AG09309 (cell line): ENCODE measurements at regions not wholly inside any gene's neighbourhood (a gene's known extent, or its start where the extent isn't known, plus 50 kb on each side); places are given as distances from the start of the nearest gene placed in this dataset.
"Not testable (repeated sequence)": the region's sequence is repeated elsewhere in the genome, so short reads cannot be mapped to it uniquely, and the experiment has no call there.

ENCODE experiments used
- DNase-seq: peaks from one replicate; pipeline ENCODE4 v3.0.0-alpha.2; 2010; ENCODE audit warnings: low read depth
- H3K4me3 ChIP-seq: 2 replicates; pipeline ENCODE4 v1.5.1; 2011; ENCODE audit warnings: mild to moderate bottlenecking, low read depth, low read length, moderate library complexity; ENCODE audit not compliant: control insufficient read depth
- TF ChIP-seq, protein P1 (sequence below): IDR thresholded peaks from 2 replicates; pipeline ENCODE4 v1.5.1; 2011; ENCODE audit warnings: mild to moderate bottlenecking, low read depth, low read length, inconsistent platforms; ENCODE audit not compliant: insufficient read depth, control insufficient read depth; ENCODE audit errors: missing control alignments

DNA sequence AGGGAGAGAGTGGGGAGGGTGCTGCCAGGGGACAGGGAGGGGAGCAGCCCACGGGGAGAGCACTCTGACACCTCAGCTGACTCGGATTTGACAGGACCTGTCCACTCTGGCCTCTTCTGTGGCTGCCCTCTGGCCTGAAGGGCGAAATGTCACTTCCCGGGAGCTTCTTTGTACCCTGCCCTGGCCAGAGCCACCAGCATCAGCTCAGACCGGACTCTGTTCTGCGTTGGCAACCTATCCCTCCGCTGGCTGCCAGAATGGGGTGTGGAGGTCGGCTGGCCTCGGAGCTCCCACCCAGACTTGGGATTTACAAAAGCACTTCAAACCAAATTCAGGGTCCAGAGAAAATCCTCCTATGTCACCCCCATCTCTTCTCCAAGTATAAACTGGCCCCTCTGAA is 336.7 kb upstream of the FRG2C start:
- H3K4me3 ChIP-seq = no peak overlapping the region
- DNase-seq = no peak
- TF ChIP-seq, protein P1, sequence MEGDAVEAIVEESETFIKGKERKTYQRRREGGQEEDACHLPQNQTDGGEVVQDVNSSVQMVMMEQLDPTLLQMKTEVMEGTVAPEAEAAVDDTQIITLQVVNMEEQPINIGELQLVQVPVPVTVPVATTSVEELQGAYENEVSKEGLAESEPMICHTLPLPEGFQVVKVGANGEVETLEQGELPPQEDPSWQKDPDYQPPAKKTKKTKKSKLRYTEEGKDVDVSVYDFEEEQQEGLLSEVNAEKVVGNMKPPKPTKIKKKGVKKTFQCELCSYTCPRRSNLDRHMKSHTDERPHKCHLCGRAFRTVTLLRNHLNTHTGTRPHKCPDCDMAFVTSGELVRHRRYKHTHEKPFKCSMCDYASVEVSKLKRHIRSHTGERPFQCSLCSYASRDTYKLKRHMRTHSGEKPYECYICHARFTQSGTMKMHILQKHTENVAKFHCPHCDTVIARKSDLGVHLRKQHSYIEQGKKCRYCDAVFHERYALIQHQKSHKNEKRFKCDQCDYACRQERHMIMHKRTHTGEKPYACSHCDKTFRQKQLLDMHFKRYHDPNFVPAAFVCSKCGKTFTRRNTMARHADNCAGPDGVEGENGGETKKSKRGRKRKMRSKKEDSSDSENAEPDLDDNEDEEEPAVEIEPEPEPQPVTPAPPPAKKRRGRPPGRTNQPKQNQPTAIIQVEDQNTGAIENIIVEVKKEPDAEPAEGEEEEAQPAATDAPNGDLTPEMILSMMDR = no peak

DNA sequence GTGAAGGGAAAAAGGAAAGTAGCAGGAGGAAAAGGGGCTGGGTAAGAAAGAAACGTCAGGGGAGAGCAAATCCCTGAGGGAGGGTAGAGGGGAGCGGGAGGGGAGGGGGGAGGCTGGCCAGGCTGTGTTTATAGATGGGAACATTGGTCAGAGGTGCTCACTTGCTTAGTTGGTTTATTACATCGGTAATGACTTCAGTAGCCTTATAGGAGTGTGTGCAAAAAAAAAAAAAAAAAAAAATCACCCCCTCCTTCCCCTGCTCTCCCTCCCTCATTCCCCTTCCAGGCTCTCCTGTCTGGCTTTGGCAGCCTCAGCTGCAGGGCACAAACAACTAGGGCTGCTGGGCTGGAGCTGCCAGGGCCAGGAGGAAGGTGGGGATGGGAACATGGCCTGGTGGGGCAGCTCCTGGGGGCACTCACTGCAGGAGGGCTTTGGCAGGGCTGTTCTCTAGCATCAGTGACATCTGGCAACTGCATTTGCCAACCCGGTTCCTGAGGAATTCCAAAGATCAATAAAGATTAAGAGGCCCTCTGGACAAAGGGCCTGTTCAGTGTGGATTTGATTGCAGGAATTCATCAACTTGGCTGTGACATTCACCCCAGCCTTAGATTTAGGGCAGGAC is 334.5 kb upstream of the FRG2C start:
- DNase-seq = no peak
- TF ChIP-seq, protein P1 = no peak
- H3K4me3 ChIP-seq = no peak overlapping the region

DNA sequence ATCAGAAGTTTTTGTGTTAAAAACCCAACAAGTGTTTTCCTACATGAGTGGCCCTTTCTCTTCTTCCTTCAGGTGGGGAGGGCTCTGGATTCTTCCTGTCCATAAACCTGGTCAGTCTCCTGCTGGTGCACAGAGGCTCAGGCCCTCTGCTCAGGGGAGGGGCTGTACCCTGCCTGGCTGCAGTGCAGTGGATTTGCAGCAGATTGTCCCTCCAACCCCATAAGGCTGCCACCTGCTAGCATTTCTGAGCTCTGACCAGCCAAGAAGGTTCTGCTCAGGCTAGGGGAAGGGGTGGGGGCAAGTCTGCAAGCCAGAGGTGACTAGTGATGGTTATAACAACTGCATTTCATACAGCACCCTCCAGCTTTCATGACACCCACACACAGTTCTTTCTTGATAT is 333.7 kb upstream of the FRG2C start:
- H3K4me3 ChIP-seq, DNase-seq: not testable (repeated sequence)

DNA sequence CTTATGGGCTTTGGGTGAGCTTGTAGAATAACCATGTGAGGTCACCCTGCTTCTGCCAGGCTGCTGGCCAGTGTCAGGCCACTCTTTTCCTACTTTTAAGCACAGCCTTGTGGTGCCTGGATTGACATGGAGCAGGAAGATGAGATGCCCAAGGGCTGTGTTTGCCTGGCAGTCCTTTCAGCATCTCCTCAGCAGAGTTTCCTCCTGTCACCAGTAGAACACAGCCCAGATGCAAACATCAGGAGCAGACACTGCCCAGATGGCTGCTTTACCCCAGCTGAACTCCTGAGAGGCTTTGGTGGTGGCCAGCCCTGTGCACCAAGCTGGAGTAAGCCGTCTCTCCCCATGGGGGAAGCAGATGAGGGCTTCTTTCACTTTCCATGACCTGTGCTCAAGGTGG is 332.0 kb upstream of the FRG2C start:
- not testable (repeated sequence) for DNase-seq, H3K4me3 ChIP-seq

DNA sequence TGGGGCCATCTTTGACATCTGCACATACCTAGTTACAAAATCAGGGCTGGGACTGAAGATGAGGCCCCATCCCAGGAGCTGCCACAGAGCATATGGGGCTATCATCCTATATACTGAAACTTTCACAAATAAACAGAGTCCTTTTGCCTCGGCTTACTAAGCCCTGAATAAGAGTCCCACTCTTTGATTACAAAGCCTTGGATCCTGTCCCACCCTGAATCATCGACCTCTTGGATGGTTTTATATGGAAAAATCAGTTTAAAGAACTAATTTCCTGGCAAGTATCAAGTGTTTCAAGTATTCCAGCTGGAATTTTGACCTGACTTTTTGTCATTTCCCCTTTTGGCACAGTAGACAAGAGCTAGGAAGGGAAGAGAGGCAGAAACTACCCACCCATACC is 331.3 kb upstream of the FRG2C start:
- H3K4me3 ChIP-seq = no peak overlapping the region
- DNase-seq = peak; percentile 35
- TF ChIP-seq, protein P1 = no peak

DNA sequence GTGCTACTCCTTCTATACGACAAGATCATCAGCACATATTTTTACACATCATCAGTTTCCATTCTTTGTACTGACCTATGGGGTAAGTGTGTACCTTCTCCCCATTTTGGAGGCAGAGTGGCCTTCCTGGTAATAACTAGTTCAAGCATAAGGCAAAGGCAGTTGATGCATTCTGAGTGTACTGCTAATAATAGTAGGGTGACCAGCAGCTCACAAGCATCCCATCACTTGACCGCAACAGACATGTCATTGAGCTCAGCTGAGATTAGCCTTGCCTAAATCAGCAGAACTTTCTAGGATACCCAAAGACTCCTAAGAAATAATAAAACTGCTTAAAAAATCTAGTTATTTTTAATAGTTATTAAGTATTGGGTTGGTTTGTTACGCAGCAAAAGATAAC is 329.8 kb upstream of the FRG2C start:
- no peak overlapping the region for H3K4me3 ChIP-seq
- TF ChIP-seq, protein P1 = no peak
- no peak for DNase-seq

DNA sequence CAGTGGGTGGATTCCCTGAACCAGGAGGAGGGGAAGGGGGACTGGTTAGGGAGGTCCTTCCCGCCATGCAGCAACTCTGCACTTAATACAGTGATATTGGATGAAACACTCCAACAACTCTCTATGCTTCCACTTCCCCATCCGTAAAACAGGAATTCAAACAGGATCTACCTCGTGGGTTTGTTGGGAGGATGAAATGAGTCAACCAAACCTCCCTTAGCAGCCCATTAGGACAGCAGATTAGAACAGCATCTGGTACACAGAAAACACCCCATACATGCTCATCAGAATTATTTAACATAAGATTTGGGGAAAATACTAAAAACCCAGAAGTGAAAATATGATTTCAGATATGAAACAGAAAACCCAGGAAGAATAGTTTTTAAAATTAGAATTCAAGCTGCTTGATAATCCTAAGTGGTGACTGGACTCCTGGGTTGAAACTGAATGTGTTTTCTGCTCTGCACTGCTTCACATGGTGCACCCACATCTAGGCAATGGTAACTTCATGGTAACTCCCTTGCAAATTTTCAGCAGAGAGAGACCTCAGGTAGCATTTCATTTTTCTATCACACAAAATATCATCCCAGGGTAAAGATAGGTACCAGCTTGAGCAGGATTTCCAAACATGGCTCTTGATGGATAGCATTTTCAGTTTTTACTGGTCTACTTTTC is 326.8 kb upstream of the FRG2C start:
- H3K4me3 ChIP-seq = no peak overlapping the region
- DNase-seq = no peak
- TF ChIP-seq, protein P1 = no peak

DNA sequence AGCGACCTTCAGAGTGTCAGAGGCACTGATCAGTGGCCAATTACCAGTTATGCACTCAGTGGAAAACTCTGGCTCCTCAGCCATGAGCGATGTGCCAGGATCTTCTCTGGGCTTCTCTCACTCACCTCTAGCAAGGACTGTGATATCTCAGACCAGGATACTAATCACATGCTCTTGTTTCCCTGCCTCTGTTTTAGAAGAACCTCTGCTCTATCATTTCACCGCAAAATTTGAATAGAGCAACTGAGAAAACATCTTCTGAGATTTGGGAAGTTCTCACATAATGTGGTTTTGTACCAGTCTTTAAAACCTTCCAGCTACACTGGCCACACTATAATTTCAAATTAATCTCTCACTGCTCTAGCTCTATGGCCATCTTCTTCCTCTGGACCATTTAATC is 325.8 kb upstream of the FRG2C start:
- no peak overlapping the region for H3K4me3 ChIP-seq
- DNase-seq = no peak
- TF ChIP-seq, protein P1 = no peak
